ENCODE measurements at regions not wholly inside any gene's neighbourhood (a gene's known extent, or its start where the extent isn't known, plus 50 kb on each side); places are given as distances from the start of the nearest gene placed in this dataset.

DNA sequence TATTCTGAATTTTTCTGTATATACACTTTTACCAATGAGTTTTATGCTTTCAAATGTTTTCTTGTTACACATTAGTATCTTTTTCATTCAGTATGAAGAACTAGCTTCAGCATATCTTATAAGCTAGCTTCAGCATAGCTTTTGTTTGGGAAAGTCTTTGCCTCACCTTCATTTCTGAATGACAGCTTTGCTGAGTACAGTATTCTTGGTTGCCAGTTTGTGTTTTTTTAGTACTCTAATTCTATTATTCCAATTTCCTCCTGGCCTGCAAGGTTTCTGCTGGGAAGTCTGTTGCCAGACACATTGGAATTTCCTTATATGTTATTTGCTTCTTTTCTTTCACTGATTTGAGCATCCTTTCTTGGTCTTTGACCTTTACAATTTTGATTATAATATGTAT lies 278.8 kb downstream of the SPATA18 start:
- TF ChIP-seq POLR2A (IDR thresholded peaks at IDR 0.05; ENCODE audit: low read depth, low read length) (no peak), RCOR1 (IDR thresholded peaks at IDR 0.05; ENCODE audit: insufficient replicate concordance, low read length) (no peak), CHD1 (IDR thresholded peaks at IDR 0.05; ENCODE audit: low read depth, low read length) (no peak), BHLHE40 (IDR thresholded peaks at IDR 0.05; ENCODE audit: low read depth, low read length) (no peak), MXI1 (IDR thresholded peaks at IDR 0.05; ENCODE audit: borderline replicate concordance, low read depth, low read length) (no peak), SMC3 (IDR thresholded peaks at IDR 0.05; ENCODE audit: low read depth, low read length) (no peak)
- TF ChIP-seq, protein P1, sequence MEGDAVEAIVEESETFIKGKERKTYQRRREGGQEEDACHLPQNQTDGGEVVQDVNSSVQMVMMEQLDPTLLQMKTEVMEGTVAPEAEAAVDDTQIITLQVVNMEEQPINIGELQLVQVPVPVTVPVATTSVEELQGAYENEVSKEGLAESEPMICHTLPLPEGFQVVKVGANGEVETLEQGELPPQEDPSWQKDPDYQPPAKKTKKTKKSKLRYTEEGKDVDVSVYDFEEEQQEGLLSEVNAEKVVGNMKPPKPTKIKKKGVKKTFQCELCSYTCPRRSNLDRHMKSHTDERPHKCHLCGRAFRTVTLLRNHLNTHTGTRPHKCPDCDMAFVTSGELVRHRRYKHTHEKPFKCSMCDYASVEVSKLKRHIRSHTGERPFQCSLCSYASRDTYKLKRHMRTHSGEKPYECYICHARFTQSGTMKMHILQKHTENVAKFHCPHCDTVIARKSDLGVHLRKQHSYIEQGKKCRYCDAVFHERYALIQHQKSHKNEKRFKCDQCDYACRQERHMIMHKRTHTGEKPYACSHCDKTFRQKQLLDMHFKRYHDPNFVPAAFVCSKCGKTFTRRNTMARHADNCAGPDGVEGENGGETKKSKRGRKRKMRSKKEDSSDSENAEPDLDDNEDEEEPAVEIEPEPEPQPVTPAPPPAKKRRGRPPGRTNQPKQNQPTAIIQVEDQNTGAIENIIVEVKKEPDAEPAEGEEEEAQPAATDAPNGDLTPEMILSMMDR (conservative IDR thresholded peaks at IDR 0.05; ENCODE audit: low read depth, low read length): no peak
- TF ChIP-seq, protein P2, sequence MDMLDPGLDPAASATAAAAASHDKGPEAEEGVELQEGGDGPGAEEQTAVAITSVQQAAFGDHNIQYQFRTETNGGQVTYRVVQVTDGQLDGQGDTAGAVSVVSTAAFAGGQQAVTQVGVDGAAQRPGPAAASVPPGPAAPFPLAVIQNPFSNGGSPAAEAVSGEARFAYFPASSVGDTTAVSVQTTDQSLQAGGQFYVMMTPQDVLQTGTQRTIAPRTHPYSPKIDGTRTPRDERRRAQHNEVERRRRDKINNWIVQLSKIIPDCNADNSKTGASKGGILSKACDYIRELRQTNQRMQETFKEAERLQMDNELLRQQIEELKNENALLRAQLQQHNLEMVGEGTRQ (IDR thresholded peaks at IDR 0.05; ENCODE audit: low read depth, low read length): no peak
